ENCODE measurements at regions not wholly inside any gene's neighbourhood (a gene's known extent, or its start where the extent isn't known, plus 50 kb on each side); places are given as distances from the start of the nearest gene placed in this dataset.

DNA sequence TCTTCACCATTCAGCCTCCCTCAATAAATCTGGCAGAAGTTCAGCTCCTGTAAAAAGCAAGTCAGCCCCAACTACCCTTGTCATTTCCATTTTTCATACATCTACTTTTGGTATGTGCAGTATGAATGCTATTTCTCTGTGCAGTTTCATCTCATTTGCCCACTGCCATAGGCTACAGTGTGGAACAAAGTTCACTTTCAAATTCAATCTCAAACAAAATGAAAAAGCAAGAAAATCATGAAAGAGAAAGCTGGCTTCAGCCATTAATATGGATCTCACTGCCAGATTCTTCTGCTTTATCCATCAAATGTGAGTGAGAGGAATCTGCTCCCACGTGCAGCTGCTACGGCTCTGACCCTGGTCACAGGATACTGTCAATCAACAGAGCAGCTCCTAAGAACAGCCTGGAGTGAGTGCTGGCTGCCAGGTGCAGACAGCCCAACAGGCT lies 494.2 kb downstream of the ZNF608 start:
- Histone ChIP-seq H3K4me1 (ENCODE audit: control insufficient read depth in 1 of 2, insufficient read depth in 2 of 2, low read length in 2 of 2) (no peaks in the 10 kb centered on the region), H2AFZ (ENCODE audit: insufficient read depth, low read depth, low read length, poor library complexity, severe bottlenecking) (no peak overlapping the region), H4K20me1 (ENCODE audit: insufficient read depth, low read length) (no peaks in the 10 kb centered on the region), H3K79me2 (ENCODE audit: insufficient read depth, low read length) (no peaks in the 10 kb centered on the region), H3K4me2 (replicated peaks; ENCODE audit: extremely low read depth, low read length, poor library complexity, severe bottlenecking) (no peak overlapping the region), H3K36me3 (replicated peaks in 1 of 2; ENCODE audit: control insufficient read depth in 1 of 2, insufficient read depth in 2 of 2, low read length in 2 of 2) (no peaks in the 10 kb centered on the region), H3K9me3 (replicated peaks in 1 of 2; ENCODE audit: control insufficient read depth in 1 of 2, insufficient read depth in 1 of 2, low read length in 2 of 2) (peaks cover 5 to 7% of the 10 kb centered on the region in 2 donors), H3K27me3 (ENCODE audit: control insufficient read depth in 2 of 2, insufficient read depth in 2 of 2, low read length in 2 of 2) (no peaks in the 10 kb centered on the region), H3K27ac (ENCODE audit: low read depth in 1 of 2, low read length in 2 of 2) (no peak overlapping the region), H3K9ac (ENCODE audit: insufficient read depth, low read length, poor library complexity, severe bottlenecking) (no peak overlapping the region), H3K4me3 (replicated peaks in 1 of 3; ENCODE audit: low read depth in 2 of 3, low read length in 3 of 3) (no peak overlapping the region)
- Mint-ChIP-seq H3K9me3 (peaks cover 7 to 14% (median 12%) of the 10 kb centered on the region in 7 donors), H3K4me3 (no peak overlapping the region), H3K4me1 (no peaks in the 10 kb centered on the region), H3K27ac (peak overlapping the region in 1 of 7 donors; percentile 4), H3K27me3 (ENCODE audit: low read depth in 3 of 3) (no peaks in the 10 kb centered on the region), H3K36me3 (no peaks in the 10 kb centered on the region)
- intact Hi-C loops (cut with micrococcal nuclease): no loop called here
- 100% methylated on average over 1 of the region's 2 CpGs for WGBS (ENCODE audit: insufficient coverage)
- TF ChIP-seq, protein P1, sequence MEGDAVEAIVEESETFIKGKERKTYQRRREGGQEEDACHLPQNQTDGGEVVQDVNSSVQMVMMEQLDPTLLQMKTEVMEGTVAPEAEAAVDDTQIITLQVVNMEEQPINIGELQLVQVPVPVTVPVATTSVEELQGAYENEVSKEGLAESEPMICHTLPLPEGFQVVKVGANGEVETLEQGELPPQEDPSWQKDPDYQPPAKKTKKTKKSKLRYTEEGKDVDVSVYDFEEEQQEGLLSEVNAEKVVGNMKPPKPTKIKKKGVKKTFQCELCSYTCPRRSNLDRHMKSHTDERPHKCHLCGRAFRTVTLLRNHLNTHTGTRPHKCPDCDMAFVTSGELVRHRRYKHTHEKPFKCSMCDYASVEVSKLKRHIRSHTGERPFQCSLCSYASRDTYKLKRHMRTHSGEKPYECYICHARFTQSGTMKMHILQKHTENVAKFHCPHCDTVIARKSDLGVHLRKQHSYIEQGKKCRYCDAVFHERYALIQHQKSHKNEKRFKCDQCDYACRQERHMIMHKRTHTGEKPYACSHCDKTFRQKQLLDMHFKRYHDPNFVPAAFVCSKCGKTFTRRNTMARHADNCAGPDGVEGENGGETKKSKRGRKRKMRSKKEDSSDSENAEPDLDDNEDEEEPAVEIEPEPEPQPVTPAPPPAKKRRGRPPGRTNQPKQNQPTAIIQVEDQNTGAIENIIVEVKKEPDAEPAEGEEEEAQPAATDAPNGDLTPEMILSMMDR (IDR thresholded peaks at IDR 0.05): no peak
- no peak for DNase-seq

DNA sequence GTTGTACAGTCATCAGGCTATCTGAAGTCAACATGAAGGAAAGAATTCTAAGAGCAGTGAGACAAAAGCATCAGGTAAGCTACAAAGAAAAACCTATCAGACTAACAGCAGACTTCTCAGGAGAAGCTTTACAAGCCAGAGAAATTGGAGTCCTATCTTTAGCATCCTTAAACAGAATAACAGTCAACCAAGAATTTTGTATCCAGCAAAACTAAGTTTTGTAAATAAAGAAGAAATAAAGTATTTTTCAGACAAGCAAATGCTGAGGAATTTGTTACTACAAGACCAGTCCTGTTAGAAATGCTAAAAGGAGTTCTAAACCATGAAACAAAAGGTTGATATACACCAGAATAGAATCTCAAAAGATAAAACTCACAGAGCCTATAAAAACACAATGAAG lies 501.2 kb downstream of the ZNF608 start:
- Histone ChIP-seq H3K27ac (ENCODE audit: low read depth in 1 of 2, low read length in 2 of 2) (no peak overlapping the region), H2AFZ (ENCODE audit: insufficient read depth, low read depth, low read length, poor library complexity, severe bottlenecking) (no peak overlapping the region), H3K79me2 (ENCODE audit: insufficient read depth, low read length) (no peaks in the 10 kb centered on the region), H3K36me3 (replicated peaks in 1 of 2; ENCODE audit: control insufficient read depth in 1 of 2, insufficient read depth in 2 of 2, low read length in 2 of 2) (no peaks in the 10 kb centered on the region), H3K27me3 (ENCODE audit: control insufficient read depth in 2 of 2, insufficient read depth in 2 of 2, low read length in 2 of 2) (no peaks in the 10 kb centered on the region), H4K20me1 (ENCODE audit: insufficient read depth, low read length) (no peaks in the 10 kb centered on the region), H3K4me3 (replicated peaks in 1 of 3; ENCODE audit: low read depth in 2 of 3, low read length in 3 of 3) (no peak overlapping the region), H3K9ac (ENCODE audit: insufficient read depth, low read length, poor library complexity, severe bottlenecking) (no peak overlapping the region), H3K4me2 (replicated peaks; ENCODE audit: extremely low read depth, low read length, poor library complexity, severe bottlenecking) (no peak overlapping the region), H3K4me1 (ENCODE audit: control insufficient read depth in 1 of 2, insufficient read depth in 2 of 2, low read length in 2 of 2) (no peaks in the 10 kb centered on the region), H3K9me3 (replicated peaks in 1 of 2; ENCODE audit: control insufficient read depth in 1 of 2, insufficient read depth in 1 of 2, low read length in 2 of 2) (peaks cover 7 to 10% of the 10 kb centered on the region in 2 donors)
- H3K36me3 Mint-ChIP-seq: no peaks in the 10 kb centered on the region
- no peaks in the 10 kb centered on the region for H3K4me1 Mint-ChIP-seq
- H3K4me3 Mint-ChIP-seq: no peak overlapping the region
- peaks cover 0 to 27% (median 16%) of the 10 kb centered on the region in 7 donors for H3K9me3 Mint-ChIP-seq
- H3K27ac Mint-ChIP-seq: no peak overlapping the region
- DNase-seq: no peak
- no peaks in the 10 kb centered on the region for H3K27me3 Mint-ChIP-seq (ENCODE audit: low read depth in 3 of 3)
- TF ChIP-seq, protein P1 (IDR thresholded peaks at IDR 0.05): no peak
- intact Hi-C loops (cut with micrococcal nuclease): no loop called here

Measured in CD14-positive monocyte (primary cell).